NCI-H2196 (cell line): ENCODE measurements at regions not wholly inside any gene's neighbourhood (a gene's known extent, or its start where the extent isn't known, plus 50 kb on each side); places are given as distances from the start of the nearest gene placed in this dataset.

Source experiments
- DNase-seq: peaks from one replicate; lab custom pipeline; 2025; ENCODE audit not compliant: unreplicated experiment; lab: John Stamatoyannopoulos, UW

- DNase-seq, result no peak
These were observed 653.9 kb upstream of the CAMK1G start for GRCh38 chr1:208929575-208929974.

GRCh38 chr1:208931936-208932335 is 651.6 kb upstream of the CAMK1G start:
- no peak for DNase-seq

- DNase-seq, result no peak
These were observed 649.5 kb upstream of the CAMK1G start for GRCh38 chr1:208933984-208934525.

GRCh38 chr1:208934933-208935332 is 648.6 kb upstream of the CAMK1G start:
- DNase-seq, result no peak

- no peak for DNase-seq
These were observed 647.9 kb upstream of the CAMK1G start for GRCh38 chr1:208935517-208936187.

GRCh38 chr1:208939537-208940085 is 643.9 kb upstream of the CAMK1G start:
- DNase-seq, result no peak

GRCh38 chr1:208942394-208943130 is 641.0 kb upstream of the CAMK1G start:
- no peak for DNase-seq

- DNase-seq, result no peak
These were observed 640.2 kb upstream of the CAMK1G start for GRCh38 chr1:208943291-208943690.

DNA sequence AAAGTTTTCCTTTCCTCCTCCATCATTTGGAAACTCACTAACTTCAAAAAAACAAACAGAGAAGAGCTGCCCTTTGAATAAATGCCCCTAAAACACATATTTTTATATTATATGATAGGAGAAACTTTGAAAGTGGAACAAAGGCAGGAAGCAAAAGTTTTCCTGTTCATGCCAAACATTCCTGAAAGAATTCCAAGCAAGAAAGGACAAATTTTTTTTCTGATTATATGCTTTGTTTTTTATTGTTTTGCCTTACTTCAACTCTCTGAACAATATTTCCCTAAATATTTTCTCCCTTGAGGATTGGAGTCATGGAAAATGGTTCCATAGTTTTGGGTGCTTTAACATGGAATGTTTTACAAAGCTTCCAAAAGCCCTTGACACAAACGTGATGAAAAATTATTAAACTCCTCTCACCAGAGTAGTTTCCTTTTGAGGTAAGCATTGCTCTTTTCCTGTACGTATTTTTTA is 638.5 kb upstream of the CAMK1G start:
- no peak for DNase-seq

- no peak for DNase-seq
These were observed 633.3 kb upstream of the CAMK1G start for GRCh38 chr1:208950206-208950605.

GRCh38 chr1:208951026-208951525 is 632.4 kb upstream of the CAMK1G start:
- DNase-seq, result no peak

DNA sequence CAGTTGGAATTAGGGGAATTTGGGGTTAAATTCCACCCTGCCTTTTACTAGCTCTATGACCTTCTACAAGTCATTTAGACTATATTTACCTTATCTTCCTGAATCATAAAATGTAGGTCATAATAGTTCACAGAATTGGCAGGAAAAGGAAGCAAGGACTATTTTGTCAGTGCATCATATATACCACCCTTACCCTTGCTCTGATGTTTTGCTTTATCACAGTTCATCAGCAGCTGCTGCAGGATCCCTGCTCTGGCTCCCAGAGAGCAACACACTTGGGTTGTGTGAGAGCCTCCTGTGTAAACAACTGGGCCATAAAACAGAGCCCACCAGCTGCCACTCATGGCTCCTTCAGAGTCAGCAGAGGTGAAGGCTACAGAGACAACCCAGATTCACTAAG is 631.6 kb upstream of the CAMK1G start:
- DNase-seq, result peak; percentile 22

- DNase-seq, result no peak
These were observed 620.6 kb upstream of the CAMK1G start for GRCh38 chr1:208962867-208963266.

DNA sequence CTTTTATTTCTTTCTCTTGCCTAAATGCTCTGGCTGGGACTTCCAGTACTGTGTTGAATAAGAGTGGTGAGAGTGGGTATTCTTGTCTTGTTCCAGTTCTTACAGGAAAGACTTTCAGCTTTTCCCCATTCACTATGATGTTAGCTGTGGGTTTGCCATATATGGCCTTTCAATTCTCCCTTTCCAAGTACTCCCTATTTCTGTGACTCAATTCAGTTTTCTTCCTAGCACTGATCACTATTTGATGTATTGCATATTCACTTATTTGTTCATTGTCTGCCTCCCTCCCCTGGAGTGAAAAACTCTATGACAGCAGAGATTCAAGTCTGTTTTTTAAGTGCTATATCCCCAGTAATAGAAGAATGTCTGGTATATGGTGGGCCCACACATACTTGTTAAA is 618.2 kb upstream of the CAMK1G start:
- no peak for DNase-seq

DNA sequence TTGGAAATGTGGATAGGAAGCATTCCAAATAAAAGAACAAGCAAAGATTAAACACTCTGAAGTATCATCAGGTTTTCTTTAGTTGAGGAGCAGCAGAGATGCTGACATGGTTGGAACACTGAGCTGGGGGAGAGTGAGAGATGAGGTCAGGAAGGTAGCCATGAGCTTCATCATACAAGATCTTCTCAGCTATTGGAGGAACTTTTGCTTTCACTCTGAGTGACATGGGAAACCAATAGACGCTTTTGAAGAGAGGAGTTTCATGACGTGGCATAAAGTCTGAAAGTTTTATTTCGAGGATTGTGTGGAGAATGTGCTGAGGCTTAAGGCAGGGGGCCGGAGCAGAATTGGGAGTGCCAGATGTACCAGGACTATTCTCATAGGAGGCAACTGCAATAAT is 616.2 kb upstream of the CAMK1G start:
- DNase-seq, result no peak

DNA sequence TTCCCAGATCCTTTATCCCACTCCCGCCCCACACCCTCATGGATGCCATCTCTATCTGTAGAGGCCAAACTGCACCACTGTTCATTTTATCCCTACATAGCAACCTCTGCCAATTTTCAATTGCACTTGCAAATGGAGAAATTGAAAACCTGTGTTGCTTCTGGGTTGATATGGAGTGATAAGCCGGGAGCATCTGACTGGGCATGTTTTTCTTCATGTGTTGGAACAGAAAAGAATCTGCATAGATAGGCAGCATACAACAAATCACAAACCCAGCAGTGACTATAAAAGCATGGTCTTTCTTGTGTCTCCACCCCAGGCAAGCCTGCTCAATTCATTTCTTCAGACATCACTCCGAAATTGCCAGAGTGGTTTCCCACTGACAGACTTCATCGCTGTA is 608.8 kb upstream of the CAMK1G start:
- DNase-seq, result no peak

DNA sequence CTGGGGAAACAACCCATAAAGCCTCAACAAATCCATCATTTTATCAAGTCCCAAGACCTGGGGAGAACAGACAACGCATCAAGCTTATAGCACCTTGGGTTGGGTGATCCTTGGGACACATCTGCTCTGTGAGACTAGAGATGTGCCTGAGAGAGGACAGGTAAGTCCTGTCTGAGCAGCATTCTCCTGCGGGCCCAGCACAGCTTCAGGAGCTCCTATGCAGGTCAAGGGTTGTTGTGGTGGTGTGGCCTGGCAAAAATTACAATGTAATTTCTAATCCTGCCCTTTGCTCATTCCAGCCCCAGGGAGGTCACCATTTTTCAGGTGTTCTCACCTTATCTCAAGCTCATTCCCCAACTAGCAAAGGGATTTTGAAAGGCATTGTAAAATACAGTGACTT is 608.1 kb upstream of the CAMK1G start:
- DNase-seq, result no peak

GRCh38 chr1:208977012-208977411 is 606.5 kb upstream of the CAMK1G start:
- DNase-seq, result no peak

- no peak for DNase-seq
These were observed 605.8 kb upstream of the CAMK1G start for GRCh38 chr1:208977638-208978256.

DNA sequence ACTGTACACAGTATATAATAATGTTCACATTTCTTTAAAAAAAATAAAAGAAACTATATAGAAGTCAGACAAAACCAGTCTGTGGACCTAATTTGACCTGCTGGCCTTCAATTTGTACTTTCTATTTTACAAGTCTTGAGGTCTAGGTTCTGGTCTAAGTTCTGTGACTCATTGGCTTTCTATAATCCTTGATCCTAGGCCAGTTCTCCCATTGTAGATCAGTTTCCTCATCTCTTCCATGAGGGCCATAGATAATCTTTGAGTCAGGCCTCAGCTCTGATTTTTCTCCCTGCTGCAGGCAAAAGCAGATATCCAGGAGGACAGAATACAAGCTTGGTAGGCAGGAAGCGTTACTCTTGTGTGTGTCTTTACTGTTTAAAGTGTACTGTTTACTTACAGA is 603.7 kb upstream of the CAMK1G start:
- DNase-seq, result no peak

DNA sequence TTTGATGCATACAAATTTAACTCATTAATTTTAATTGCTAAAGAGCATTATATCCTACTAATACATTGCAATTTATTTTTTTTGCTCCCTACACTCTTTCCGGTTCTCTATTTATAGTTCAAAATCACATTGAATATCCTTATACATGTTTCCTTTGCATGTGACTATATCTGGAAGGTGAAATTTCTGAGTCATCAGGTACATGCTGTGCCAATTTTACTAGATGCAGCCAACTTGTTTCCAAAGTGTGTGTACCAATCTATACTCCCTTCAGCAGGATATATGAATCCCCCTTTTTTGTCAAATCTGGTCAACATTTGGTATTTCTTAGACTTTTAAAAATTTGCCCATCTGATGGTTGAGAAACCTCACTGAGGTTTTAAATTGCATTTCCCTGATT is 602.9 kb upstream of the CAMK1G start:
- no peak for DNase-seq
